SK-N-SH (cell line): ENCODE measurements at regions not wholly inside any gene's neighbourhood (a gene's known extent, or its start where the extent isn't known, plus 50 kb on each side); places are given as distances from the start of the nearest gene placed in this dataset.
"Not testable (repeated sequence)": the region's sequence is repeated elsewhere in the genome, so short reads cannot be mapped to it uniquely, and the experiment has no call there.

Source experiments
- CTCF ChIA-PET: fragments of 300-600, 350-600 bp; formaldehyde crosslinking; extraction: SDS; loops from one replicate; lab custom pipeline; 2021; lab: Yijun Ruan, JAX
- POLR2A ChIA-PET: fragments of 350-600 bp; sonication (Branson Sonifier 250); formaldehyde crosslinking; extraction: SDS; loops from one replicate; lab custom pipeline; 2020; ENCODE audit warnings: antibody characterized with exemption, inconsistent platforms; lab: Yijun Ruan, JAX
- DNase-seq: peaks from one replicate; pipeline ENCODE4 v3.0.0; 2012
- H2AFZ ChIP-seq: fragments of 200-600 bp; sonication (generic); 2 replicates; pipeline ENCODE4 v1.8.1; 2016; ENCODE audit warnings: antibody characterized with exemption, mild to moderate bottlenecking, low read depth
- H3F3A ChIP-seq: fragments of 200-600 bp; sonication (generic); replicated peaks from 2 replicates; pipeline ENCODE3; 2016; ENCODE audit warnings: antibody characterized with exemption, mild to moderate bottlenecking; ENCODE audit not compliant: insufficient read depth
- H3K27ac ChIP-seq, 2 experiments: fragments of 200-500 bp in 1 of 2; fragments of 200-600 bp in 1 of 2; sonication (Bioruptor generic) in 1 of 2; sonication (generic), shearing (Covaris generic) in 1 of 2; 2 replicates each; pipeline versions ENCODE4 v1.5.1 to v1.6.1; 2014 to 2016; ENCODE audit warnings: low read depth in 2 of 2, inconsistent platforms in 1 of 2, low read length in 1 of 2, mild to moderate bottlenecking in 1 of 2, mixed read lengths in 1 of 2
- H3K27me3 ChIP-seq: fragments of 200-600 bp; sonication (generic), shearing (Covaris generic); 2 replicates; pipeline ENCODE4 v1.6.1; 2016; ENCODE audit warnings: mixed run types; ENCODE audit not compliant: insufficient read depth
- H3K36me3 ChIP-seq, 2 experiments: fragments of 200-500 bp in 1 of 2; fragments of 200-600 bp in 1 of 2; sonication (Bioruptor generic) in 1 of 2; sonication (generic) in 1 of 2; replicated peaks in 1 of 2; 2 replicates each; pipeline versions ENCODE3 to v1.5.1; 2014 to 2016; ENCODE audit warnings: low read length in 1 of 2, mild to moderate bottlenecking in 1 of 2; ENCODE audit not compliant: insufficient read depth in 2 of 2, control insufficient read depth in 1 of 2
- H3K4me1 ChIP-seq, 2 experiments: fragments of 200-500 bp in 1 of 2; fragments of 200-600 bp in 1 of 2; sonication (Bioruptor generic) in 1 of 2; sonication (generic), shearing (Covaris generic) in 1 of 2; 2 replicates each; pipeline versions ENCODE4 v1.5.1 to v1.6.1; 2014 to 2016; ENCODE audit warnings: low read depth in 1 of 2, low read length in 1 of 2, mixed run types in 1 of 2; ENCODE audit not compliant: insufficient read depth in 2 of 2, control insufficient read depth in 1 of 2
- H3K4me2 ChIP-seq: fragments of 200-600 bp; sonication (generic), shearing (Covaris generic); 2 replicates; pipeline ENCODE4 v1.6.1; 2017; ENCODE audit warnings: mixed run types
- H3K4me3 ChIP-seq, 2 experiments: fragments of 200-500 bp in 1 of 2; fragments of 200-600 bp in 1 of 2; sonication (Bioruptor generic) in 1 of 2; sonication (generic), shearing (Covaris generic) in 1 of 2; 2 replicates each; pipeline versions ENCODE4 v1.5.1 to v1.8.1; 2014 to 2016; ENCODE audit warnings: low read depth in 2 of 2, inconsistent platforms in 1 of 2, low read length in 1 of 2, mild to moderate bottlenecking in 1 of 2, mixed read lengths in 1 of 2, moderate library complexity in 1 of 2
- H3K79me2 ChIP-seq: fragments of 200-600 bp; sonication (generic); 2 replicates; pipeline ENCODE4 v1.8.1; 2017; ENCODE audit warnings: mild to moderate bottlenecking; ENCODE audit not compliant: insufficient read depth
- H3K9ac ChIP-seq: fragments of 200-600 bp; sonication (generic); 2 replicates; pipeline ENCODE4 v1.6.1; 2017; ENCODE audit warnings: mixed run types
- H3K9me2 ChIP-seq: fragments of 200-600 bp; sonication (generic); 2 replicates; pipeline ENCODE4 v1.6.1; 2017; ENCODE audit warnings: mixed run types
- H3K9me3 ChIP-seq: fragments of 200-600 bp; sonication (generic); 2 replicates; pipeline ENCODE4 v1.6.1; 2017; ENCODE audit warnings: mixed run types, mild to moderate bottlenecking, moderate library complexity
- H4K20me1 ChIP-seq: fragments of 200-600 bp; sonication (generic); 2 replicates; pipeline ENCODE4 v1.6.1; 2017; ENCODE audit warnings: mild to moderate bottlenecking, mixed run types; ENCODE audit not compliant: insufficient read depth
- GABPA ChIP-seq: IDR thresholded peaks from 2 replicates; pipeline ENCODE4 v1.4.0; 2012; ENCODE audit warnings: low read depth, mild to moderate bottlenecking
- MEF2A ChIP-seq: IDR thresholded peaks from 2 replicates; pipeline ENCODE4 v1.4.0; 2012; ENCODE audit warnings: low read depth, borderline replicate concordance
- MXI1 ChIP-seq: IDR thresholded peaks from 2 replicates; pipeline ENCODE4 v1.6.1; 2012; ENCODE audit warnings: mild to moderate bottlenecking, low read depth, low read length, improper control_type of control experiment
- POLR2AphosphoS5 ChIP-seq: IDR thresholded peaks from 2 replicates; pipeline ENCODE4 v1.6.1; 2012; ENCODE audit warnings: low read depth, low read length
- RAD21 ChIP-seq: IDR thresholded peaks from 2 replicates; pipeline ENCODE4 v1.6.1; 2012; ENCODE audit warnings: mild to moderate bottlenecking, low read length
- SMC3 ChIP-seq: IDR thresholded peaks from 2 replicates; pipeline ENCODE4 v1.6.1; 2012; ENCODE audit warnings: low read depth, low read length, improper control_type of control experiment
- TAF1 ChIP-seq: IDR thresholded peaks from 2 replicates; pipeline ENCODE4 v1.6.1; 2012; ENCODE audit warnings: low read depth, mild to moderate bottlenecking, low read length, moderate library complexity, borderline replicate concordance
- TCF12 ChIP-seq: IDR thresholded peaks from 2 replicates; pipeline ENCODE4 v1.4.0; 2012
- TEAD4 ChIP-seq: IDR thresholded peaks from 2 replicates; pipeline ENCODE4 v1.4.0; 2012; ENCODE audit warnings: mild to moderate bottlenecking, borderline replicate concordance; ENCODE audit not compliant: insufficient read depth
- USF1 ChIP-seq: IDR thresholded peaks from 2 replicates; pipeline ENCODE4 v1.4.0; 2012; ENCODE audit warnings: low read depth, borderline replicate concordance
- YY1 ChIP-seq: IDR thresholded peaks from 2 replicates; pipeline ENCODE4 v1.4.0; 2012; ENCODE audit warnings: low read depth, mild to moderate bottlenecking
- WGBS: methylation state at CpG from one replicate; pipeline ENCODE4 v1.1.6; 2017; ENCODE audit warnings: low lambda C conversion rate; 5-methylcytosine and 5-hydroxymethylcytosine counted together
- TF ChIP-seq, protein P1 (sequence below): IDR thresholded peaks from 2 replicates; pipeline ENCODE4 v1.4.0; 2012; ENCODE audit warnings: low read depth

DNA sequence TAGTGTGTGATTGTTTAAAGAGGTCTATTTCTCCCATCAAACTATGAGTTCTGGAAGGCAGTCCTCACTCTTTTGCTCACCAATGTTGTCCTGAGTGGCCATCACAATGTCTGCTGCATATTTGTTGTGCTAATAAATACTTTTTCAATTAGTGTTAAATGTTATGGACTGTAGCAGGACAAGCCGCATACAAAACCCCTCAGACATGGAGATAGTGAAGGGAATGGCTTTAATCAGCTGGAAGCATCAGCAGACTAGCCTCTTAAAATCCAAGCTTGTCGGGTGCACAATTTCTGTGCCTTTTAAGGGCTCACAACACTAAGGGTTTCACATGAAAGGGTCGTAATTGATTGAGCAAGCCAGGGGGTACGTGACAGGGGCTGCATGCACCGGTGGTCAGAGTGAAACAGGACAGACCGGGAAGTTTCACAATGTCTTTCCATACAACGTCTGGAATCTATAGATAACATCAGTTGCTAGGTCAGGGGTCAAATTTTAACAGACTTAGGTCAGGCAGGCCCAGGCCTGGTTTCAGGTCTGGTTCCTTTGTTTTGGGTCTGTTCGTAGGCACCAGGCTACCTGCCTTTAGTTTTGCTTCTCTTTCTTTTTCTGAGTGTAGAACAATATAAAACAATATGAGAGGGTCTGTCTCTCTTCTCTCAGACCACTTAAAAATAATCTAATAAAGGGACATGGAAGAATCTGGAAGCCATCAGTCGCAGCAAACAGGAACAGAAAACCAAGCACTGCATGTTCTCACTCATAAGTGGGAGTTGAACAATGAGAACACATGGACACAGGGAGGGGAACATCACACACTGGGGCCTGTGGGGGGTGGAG lies 327.6 kb upstream of the HTR1E start (continued):
- TF ChIP-seq MEF2A (no peak), GABPA (no peak), TAF1 (no peak), TCF12 (0 out of 2 replicates have a peak, but pooled peaks have one; percentile 2), SMC3 (no peak), POLR2AphosphoS5 (no peak), USF1 (no peak), TEAD4 (no peak), RAD21 (0 out of 2 replicates have a peak, but pooled peaks have one; percentile 35), MXI1 (peak; percentile 35; the same call in 1 of the 2 replicates), YY1 (no peak)
- TF ChIP-seq, protein P1, sequence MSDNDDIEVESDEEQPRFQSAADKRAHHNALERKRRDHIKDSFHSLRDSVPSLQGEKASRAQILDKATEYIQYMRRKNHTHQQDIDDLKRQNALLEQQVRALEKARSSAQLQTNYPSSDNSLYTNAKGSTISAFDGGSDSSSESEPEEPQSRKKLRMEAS = no peak
- TF ChIP-seq, all 33 proteins: peak for 8

GRCh38 chr6:86603364-86603763 lies 334.0 kb upstream of the HTR1E start:
- DNase-seq, POLR2A ChIA-PET, H3K79me2 ChIP-seq, H3K9me3 ChIP-seq, H3K27me3 ChIP-seq, CTCF ChIA-PET, H3K4me1 ChIP-seq, H3K4me3 ChIP-seq, H3K9me2 ChIP-seq, H3K9ac ChIP-seq, H3K27ac ChIP-seq, H4K20me1 ChIP-seq, H3K4me2 ChIP-seq, H2AFZ ChIP-seq, H3K36me3 ChIP-seq, H3F3A ChIP-seq: not testable (repeated sequence)
- WGBS = 36% methylated on average over 3 of the region's 3 CpGs

GRCh38 chr6:86602093-86602492 lies 335.2 kb upstream of the HTR1E start:
- H3F3A ChIP-seq, H3K27ac ChIP-seq, H3K4me3 ChIP-seq, H4K20me1 ChIP-seq, H3K9me2 ChIP-seq, H3K36me3 ChIP-seq, H3K4me1 ChIP-seq, POLR2A ChIA-PET, H2AFZ ChIP-seq, DNase-seq, H3K27me3 ChIP-seq, H3K9ac ChIP-seq, H3K4me2 ChIP-seq, H3K9me3 ChIP-seq, H3K79me2 ChIP-seq, CTCF ChIA-PET: not testable (repeated sequence)
- WGBS = 38% methylated on average over 6 of the region's 6 CpGs

DNA sequence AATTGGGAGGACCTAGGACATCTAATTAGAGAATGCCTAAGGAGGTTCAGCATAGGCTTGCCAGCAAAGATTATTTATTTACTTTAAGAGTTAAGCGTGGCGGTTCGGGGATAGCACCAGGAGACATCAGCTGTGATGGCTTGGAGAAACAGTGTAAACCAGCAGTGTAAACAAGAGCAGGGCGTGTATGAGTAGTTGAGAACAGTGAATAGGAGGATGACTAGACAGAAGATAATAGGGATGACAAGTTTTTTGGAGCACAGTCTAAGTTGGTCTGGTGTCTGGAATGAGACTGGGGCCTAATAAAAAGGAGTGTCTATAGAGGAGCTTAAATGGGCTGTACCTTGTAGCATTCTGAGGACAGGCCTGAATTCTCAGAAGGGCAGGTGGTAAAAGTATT lies 338.4 kb upstream of the HTR1E start:
- H3K79me2 ChIP-seq, H3K4me2 ChIP-seq, POLR2A ChIA-PET, H4K20me1 ChIP-seq, H3K4me3 ChIP-seq, DNase-seq, H3K9me3 ChIP-seq, H3K27ac ChIP-seq, H3K4me1 ChIP-seq, CTCF ChIA-PET, H3K9me2 ChIP-seq, H2AFZ ChIP-seq, H3K36me3 ChIP-seq, H3F3A ChIP-seq, H3K27me3 ChIP-seq, H3K9ac ChIP-seq: not testable (repeated sequence)
- WGBS = 50% methylated on average over 4 of the region's 4 CpGs
